ENCODE measurements at regions not wholly inside any gene's neighbourhood (a gene's known extent, or its start where the extent isn't known, plus 50 kb on each side); places are given as distances from the start of the nearest gene placed in this dataset.

- no peak for DNase-seq
- no peak for ATAC-seq
These were observed 461.4 kb upstream of the USP15 start for GRCh38 chr12:61798778-61799177.

DNA sequence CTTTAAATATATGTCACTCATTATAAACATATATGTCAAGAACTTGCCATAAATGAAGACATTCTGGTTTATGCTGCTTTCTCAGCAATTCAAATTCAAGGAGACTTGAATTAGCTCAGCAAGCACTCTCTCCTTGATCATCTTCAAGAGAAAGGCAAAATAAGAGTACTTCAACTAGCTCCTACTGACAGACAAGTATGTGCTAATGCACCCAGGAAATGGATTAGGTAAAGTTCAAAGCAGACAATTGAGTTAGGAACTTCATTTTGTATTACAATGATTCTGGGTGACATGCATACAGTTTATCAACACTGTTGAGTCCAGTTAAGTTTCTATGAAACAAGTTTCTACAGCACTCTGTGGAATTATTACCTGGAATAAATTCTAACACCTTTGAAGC, 455.9 kb upstream of the USP15 start:
- no peak for ATAC-seq
- DNase-seq: no peak

DNA sequence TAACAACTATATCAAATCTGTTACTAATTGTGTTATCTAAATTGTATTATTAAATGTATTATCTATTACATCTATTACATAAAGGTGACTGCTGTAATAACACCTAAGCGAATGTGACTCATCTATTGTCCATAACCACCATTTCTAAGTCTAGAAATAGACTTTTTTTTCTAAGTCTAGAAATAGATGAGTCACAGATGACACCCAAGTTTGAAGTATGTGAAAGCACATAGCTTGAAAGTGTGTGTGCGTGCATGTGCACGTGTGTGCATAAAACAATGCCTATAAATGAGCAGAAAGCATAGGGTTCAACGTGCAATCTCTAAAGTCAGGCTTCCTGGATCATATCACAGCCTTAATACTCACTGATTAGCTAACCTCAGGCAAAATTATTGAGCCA, 451.3 kb upstream of the USP15 start:
- no peak for DNase-seq
- no peak for ATAC-seq

DNA sequence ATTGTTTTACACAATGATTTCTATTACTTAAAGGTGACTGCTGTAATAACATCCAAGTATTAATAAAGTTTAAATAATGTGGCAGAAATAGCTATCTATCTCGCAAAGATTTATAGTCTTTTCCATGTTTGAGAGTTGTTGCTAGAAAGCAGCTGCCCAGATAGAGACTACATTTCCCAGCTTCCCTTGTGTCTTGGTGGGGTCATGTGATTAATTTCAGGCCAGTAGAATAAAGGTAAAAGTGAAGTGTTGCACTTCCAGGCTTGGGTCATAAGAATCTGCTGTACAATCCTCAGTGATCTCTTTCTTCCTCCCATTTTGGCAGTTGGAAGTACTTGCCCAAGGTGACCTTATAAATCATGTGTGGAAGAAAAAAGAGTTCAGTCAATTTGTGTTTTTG, 449.7 kb upstream of the USP15 start:
- DNase-seq: no peak
- no peak for ATAC-seq

GRCh38 chr12:61821381-61821780, 438.8 kb upstream of the USP15 start:
- no peak for ATAC-seq
- no peak for DNase-seq

- ATAC-seq: no peak
These were observed 437.1 kb upstream of the USP15 start for GRCh38 chr12:61823102-61823501.

DNA sequence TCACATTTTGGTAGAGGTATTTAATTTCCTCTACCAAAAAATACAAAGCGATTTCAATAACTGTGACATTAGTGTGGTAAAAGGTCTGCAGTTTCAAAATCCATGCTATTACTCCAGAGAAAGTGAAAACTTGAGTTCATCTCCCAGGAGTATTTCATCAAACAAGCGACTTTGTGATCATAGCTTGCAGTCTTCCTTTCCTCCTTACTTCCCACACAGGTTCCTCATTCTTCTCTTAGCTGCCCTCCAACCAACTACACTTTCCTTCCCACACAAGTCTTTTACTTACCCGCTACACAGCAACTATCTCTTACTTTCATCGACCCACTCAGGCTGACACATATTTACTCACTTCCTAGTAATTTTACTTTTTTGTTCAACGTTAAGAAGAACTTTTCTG, 413.4 kb upstream of the USP15 start:
- ATAC-seq (no peak), DNase-seq (no peak)

More at GRCh38 chr12:61823102-61823501, 437.1 kb upstream of the USP15 start:
- DNase-seq: no peak

- no peak for DNase-seq
These were observed 411.3 kb upstream of the USP15 start for GRCh38 chr12:61848893-61849292.

DNA sequence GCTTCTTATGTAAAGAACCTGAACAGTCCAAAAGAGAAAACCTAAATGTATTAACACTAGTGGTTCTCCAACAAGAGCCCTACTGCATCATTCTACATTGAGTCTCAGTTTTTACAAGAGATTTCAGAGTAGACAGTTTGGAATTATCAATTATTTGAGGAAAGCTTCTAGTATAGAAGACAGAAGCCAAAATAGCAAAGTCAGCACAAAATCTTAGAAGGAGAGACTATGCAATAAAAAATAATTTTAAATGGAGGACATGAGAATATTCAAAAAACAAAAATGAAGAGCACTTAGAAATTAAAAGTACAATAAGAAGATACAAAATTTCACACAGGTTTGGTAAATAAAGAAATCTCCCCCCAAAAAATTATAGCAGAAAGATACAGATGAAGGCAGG, 406.3 kb upstream of the USP15 start:
- ATAC-seq (no peak), DNase-seq (no peak)

More at GRCh38 chr12:61848893-61849292, 411.3 kb upstream of the USP15 start:
- no peak for ATAC-seq

DNA sequence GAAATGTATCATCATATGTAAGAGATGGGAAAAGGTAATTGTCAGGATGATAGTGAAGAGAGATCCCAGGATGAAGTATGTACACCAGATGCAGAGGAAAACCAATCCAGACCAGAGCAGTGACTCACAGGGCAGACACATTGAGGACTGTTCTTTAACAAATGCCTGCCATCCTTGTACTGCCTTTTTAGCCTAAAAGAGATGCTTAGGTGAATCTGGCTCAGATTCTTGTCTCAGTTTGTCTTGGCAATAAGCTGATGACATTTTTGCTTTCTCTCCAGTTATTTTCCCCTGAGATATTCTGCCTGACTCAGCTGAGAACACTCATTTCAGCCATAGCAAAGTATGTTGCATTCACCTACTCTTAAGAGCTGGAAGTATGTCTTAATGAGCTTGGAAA, 405.3 kb upstream of the USP15 start:
- DNase-seq: no peak
- ATAC-seq: no peak

DNA sequence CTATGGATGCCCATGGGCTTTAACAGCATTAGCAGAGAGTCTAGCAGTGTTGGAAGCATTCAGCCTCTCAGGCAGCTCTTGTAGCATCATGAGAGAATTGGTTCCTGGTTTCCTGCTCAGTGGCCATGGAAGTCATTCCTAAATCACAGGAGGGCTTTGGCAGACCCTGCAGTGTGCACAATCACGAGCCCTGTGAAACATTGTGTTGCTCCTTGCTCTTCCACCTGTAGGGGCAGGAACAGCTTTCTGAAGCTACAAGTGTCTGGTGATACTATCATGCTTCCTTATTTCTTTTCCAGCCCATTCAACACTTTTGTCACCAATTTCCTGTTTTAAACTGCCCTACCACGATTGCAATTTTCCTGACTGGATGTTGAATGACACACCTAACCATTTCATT, 402.2 kb upstream of the USP15 start:
- no peak for ATAC-seq
- DNase-seq: no peak

GRCh38 chr12:61860451-61860850, 399.8 kb upstream of the USP15 start:
- DNase-seq (no peak), ATAC-seq (no peak)

DNA sequence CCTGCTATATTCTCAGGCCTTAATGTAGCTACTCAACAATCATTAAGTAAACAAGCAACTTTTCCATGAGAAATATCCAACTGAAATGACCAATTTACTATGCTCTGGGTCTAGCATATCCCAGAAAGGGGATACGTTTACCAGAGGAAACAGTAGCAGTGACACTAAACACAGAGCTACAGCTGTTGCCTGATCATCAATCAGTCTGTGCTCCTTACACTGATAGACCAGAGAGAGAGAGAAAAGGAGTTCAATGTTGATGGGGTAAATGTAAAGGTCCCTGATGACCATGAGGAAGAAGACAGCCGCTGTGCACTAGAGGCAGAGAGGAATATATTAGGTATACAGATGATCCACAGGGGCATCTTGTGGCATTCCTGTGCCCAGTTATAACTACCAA, 397.2 kb upstream of the USP15 start:
- ATAC-seq (no peak), DNase-seq (no peak)

DNA sequence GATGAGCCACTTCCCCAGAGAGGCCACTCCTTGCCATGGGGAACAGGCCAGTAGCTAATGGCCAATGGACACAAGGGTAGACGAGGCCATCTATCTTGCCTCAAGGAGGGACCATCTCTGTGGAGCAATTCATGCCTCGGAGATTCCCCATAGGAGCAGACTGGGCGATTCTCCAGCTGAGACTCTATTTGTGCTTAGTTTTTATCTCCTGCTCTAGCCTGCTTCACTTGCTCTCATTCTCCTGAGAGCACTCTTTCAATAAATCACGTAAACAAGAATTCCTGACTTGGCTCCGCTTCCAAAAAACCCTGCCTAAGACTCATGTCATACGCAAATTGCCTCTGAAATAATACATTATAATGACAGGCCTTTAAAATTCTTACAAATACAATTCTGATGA, 396.4 kb upstream of the USP15 start:
- DNase-seq (no peak), ATAC-seq (no peak)

DNA sequence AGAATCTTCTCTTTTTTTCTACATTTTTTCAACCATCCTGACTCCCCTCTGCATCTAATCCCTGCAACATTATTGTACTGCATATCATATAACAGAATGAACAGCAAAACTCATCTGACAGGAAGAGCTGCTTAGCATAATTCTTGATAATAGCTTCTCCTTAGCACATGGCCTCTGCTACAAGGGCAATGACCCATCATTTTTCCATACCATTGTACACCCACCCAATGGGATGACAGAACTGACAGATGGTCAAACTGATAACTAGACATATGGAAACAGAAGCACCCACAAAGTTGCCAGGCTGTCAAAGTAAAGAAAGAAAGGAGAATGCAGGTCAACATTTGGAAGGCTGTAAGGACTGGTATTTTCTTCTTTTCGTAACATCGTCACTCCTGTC, 390.4 kb upstream of the USP15 start:
- no peak for ATAC-seq
- no peak for DNase-seq

- ATAC-seq: peak; percentile 81
These were observed 389.3 kb upstream of the USP15 start for GRCh38 chr12:61870658-61871484.

GRCh38 chr12:61871485-61871810, 388.8 kb upstream of the USP15 start:
- ATAC-seq: no peak
- DNase-seq: no peak

More at GRCh38 chr12:61870658-61871484, 389.3 kb upstream of the USP15 start:
- no peak for DNase-seq

GRCh38 chr12:61879229-61879628, 381.0 kb upstream of the USP15 start:
- no peak for ATAC-seq
- no peak for DNase-seq

GRCh38 chr12:61880186-61880585, 380.0 kb upstream of the USP15 start:
- ATAC-seq: no peak
- no peak for DNase-seq

DNA sequence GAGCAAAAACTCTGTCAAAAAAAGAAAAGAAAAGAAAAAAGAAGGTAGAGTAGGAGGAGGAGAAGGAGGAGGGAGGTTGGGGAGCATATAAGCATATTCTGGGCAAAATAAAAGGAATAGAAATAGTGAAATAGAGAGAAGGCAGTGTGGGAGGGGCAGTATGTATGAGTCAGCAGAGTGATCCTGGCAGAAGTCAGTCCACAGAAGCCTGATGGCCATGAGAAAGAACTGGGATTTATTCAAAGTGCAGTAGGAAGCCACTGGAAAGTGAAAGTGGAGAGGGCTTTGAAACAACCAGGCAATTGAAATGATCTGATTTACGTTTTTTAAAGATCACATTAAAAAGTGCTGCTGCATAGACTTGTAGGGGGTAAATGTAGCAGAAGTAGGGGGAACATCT, 368.6 kb upstream of the USP15 start:
- ATAC-seq: no peak
- no peak for DNase-seq

DNA sequence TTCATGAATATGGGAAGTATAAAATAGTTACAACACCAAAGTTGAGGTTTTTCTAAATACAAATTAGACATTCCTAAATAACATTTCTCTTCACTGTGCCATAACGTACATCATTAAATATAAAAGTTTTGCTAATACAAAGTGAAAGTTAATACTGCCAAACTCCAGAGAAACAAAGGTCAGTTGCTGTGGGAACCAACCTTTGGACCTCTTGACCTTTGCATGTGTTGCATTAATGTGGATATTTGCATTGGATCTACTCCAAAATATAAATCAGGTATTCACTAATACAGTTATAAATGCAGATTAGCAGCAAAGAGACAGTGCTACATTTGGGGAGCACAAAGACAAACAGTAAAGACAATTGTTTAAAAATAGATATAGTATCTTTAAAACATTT, 366.0 kb upstream of the USP15 start:
- ATAC-seq (no peak), DNase-seq (no peak)

DNA sequence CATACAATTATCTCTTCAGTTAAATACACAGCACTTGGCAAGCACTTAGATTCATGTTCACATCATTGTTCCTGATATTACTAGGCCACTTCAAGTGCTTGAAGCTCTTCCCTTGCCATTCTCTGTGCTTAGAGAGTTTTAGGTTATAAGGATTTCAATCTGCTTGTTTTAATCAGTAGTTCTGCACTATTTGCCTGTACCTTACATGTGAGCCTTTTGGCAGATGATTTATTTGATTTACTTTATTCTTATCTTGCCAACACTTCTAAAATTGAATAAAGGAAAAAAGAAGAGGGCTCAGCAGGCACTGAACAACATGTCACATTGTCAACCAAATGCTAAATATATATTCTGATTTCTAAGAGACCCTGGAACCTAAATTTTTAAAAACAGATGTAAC, 363.8 kb upstream of the USP15 start:
- DNase-seq: no peak
- ATAC-seq: no peak

- ATAC-seq (no peak), DNase-seq (no peak)
These were observed 357.8 kb upstream of the USP15 start for GRCh38 chr12:61902403-61902802.

DNA sequence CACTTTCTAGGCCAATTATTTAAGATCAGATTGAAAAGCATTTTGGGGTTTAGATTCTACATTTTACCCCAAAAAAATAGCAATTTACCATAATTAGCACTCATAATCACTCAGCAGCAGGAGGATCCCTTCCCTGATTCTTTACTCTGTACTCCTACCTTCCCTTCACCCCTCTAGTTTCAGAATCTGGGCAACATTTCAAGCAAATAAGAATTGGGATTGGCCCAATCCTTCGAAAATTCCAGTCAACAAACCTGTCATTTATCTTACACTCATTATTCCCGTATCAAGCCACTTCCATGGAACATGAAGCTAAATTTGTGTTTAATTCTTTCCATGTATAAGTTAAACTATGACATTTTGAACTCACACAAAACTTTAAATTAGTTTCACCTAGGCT, 349.1 kb upstream of the USP15 start:
- no peak for ATAC-seq

DNA sequence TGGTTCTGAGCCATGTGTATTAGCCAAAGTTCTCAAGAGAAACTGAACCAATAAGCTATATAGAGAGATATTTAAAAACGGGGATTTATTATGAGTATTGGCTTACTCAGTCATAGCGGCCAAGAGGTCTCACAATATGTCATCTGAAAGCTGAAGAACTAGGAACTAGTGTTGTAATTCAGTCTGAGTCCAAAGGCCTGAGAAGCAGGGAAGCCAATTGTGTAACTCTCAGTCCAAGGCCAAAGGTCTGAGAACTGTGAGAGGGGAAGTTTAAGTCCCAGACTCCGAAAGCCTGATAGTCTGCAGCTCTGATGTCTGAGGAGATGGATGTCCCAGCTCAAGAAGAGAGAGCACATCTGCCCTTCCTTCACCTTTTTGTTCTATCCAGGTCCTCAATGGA, 344.8 kb upstream of the USP15 start:
- DNase-seq: no peak
- ATAC-seq: no peak

More for the DNA sequence above, 349.1 kb upstream of the USP15 start:
- DNase-seq: no peak

Data from stimulated activated naive CD8-positive, alpha-beta T cell treated with anti-CD3 and anti-CD28 coated beads, Interleukin-15, Interleukin-2, amounts not matched to agents 100 U/mL and 50 U/mL, for 24 hours (primary cell).